Erythroblast (primary cell): ENCODE measurements at regions not wholly inside any gene's neighbourhood (a gene's known extent, or its start where the extent isn't known, plus 50 kb on each side); places are given as distances from the start of the nearest gene placed in this dataset.

Source experiments
- DNase-seq, 2 experiments: peaks; one replicate each; lab custom pipeline; 2025; lab: John Stamatoyannopoulos, UW
- GATA1 ChIP-seq: IDR thresholded peaks from 2 replicates; pipeline ENCODE4 v1.6.1; 2011; ENCODE audit warnings: low read depth, mild to moderate bottlenecking, control low read depth, low read length, moderate library complexity
- POLR2A ChIP-seq: IDR thresholded peaks from 2 replicates; pipeline ENCODE4 v1.6.1; 2011; ENCODE audit warnings: mild to moderate bottlenecking, low read length

DNA sequence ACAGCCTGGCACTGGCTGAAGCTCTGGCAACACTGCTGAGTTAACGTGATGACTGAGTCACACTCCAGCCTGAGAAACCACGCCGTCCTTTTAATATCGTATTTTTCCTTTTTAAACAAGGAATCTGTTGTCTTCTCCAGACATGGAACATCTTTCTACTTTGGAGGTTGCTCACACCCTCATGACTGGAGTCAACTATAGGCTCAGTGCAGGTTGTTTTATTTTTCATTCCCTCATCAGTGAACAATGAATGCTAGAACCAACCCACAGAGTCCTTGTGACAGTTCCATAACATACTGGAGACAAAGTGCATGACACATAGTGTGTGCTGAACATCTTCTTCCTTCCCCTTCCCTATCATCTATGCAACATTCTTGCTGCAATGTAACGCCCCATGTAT lies 76.8 kb upstream of the CPEB2 start:
- no peak for TF ChIP-seq GATA1
- TF ChIP-seq POLR2A = no peak

DNA sequence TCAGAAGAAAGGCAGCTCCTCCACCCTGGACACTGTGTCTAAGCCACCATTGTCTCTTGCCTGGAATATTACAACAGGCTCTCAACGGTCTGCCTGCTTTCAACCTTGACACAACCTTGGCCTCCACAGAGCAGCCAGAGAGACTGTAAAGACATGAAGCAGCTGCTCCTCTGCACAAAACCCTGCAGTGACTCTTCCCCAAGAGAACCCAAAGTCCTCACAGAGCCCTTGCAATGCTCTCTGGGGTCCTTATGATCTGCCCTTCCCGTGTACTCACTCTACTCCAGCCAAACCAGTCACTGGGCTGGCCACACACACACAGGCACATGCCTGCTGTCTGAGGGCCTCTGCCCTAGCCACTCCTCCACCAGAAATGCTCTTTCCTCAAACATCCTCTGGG lies 75.9 kb upstream of the CPEB2 start:
- TF ChIP-seq GATA1 = no peak
- no peak for TF ChIP-seq POLR2A
- no peak for DNase-seq

More for the DNA sequence above, 76.8 kb upstream of the CPEB2 start:
- DNase-seq = no peak

- no peak for DNase-seq
These were observed 74.2 kb upstream of the CPEB2 start for GRCh38 chr4:14928035-14928434.

GRCh38 chr4:14929669-14930068 lies 72.6 kb upstream of the CPEB2 start:
- TF ChIP-seq GATA1 = no peak
- TF ChIP-seq POLR2A = no peak
- no peak for DNase-seq

More at GRCh38 chr4:14928035-14928434, 74.2 kb upstream of the CPEB2 start:
- TF ChIP-seq GATA1 (no peak), POLR2A (no peak)

DNA sequence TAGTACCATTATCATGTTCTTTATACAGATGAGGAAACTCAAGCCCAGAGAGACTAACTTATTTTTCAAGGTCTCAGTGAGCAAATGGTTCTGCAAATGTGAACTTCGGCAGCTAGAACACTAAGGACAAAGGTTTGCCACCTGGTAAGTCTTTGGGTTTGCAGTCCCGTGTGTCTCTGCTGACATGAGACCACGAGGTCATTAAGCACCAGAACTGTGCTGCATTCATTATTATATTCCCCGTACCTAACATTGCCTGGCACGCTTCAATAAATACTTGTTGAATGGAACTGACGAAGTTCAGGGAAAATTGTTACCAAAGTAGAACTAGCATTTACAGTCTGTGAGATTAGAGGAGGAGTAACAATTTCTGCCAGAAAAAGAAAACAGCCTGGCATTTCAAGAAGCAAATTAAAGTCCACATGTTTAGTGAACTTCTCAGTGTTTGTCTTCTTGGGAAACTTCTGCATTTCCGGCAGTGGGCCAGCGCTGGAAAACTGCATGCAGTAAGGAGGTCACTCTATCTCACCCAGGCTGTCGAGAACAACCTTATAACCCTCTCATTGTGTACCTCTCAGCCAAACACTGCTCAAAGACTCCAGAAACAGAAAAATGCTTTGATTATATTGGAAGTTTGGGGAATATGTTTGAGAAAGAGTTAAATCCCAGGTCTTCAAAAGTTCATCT lies 67.4 kb upstream of the CPEB2 start:
- DNase-seq = no peak
- no peak for TF ChIP-seq GATA1
- no peak for TF ChIP-seq POLR2A

DNA sequence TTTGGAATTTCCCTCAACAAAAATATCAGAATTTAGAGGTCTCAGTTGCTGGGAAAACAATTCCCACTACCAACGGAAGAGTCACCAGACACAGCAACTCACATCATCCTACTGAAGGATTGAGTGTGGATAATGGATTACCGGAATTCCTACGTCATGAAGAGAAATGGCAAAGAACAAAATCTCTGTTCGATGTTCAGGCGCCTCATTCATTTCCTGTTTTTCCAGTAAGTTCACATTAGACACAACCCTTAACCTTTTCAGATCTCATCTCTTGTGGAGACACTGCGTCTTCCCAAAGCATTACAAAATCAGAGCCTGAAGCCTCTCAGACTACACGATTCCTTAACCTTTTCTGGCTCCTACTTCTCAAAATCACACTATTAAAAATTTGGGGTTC lies 58.5 kb upstream of the CPEB2 start:
- no peak for TF ChIP-seq GATA1
- DNase-seq = no peak

DNA sequence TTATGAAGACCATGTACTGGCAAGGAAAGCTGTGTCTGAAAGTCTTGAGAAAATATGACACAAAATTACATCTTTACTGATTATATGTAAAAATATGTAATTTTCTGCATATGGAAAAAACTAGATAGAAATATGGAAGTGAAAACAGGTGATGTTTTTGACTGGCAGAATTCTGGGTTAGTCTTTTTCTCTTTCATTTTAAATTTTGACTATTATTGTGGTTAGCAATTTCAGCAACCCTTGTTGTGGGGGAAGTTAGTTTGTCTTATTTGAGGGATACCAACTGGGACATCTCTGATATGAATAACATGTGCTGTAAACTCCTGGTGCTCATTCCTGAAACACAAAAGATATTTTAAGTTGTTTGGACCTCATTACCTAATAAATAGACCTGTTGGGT lies 49.9 kb upstream of the CPEB2 start:
- no peak for DNase-seq
- no peak for TF ChIP-seq GATA1
- TF ChIP-seq POLR2A = no peak
